K562 (cell line): ENCODE measurements at regions not wholly inside any gene's neighbourhood (a gene's known extent, or its start where the extent isn't known, plus 50 kb on each side); places are given as distances from the start of the nearest gene placed in this dataset.

ENCODE experiments used
- ATAC-seq: fragments of 200-7000 bp; cut with Tn5 transposase; 3 replicates; pipeline ENCODE4 v1.9.1; 2020; ENCODE audit warnings: moderate library complexity
- BruUV-seq: library from RNA; stranded (reverse); fragments of 400-500 nt; replicated peaks from 2 replicates; lab custom pipeline; 2021; lab: Mats Ljungman, UMichigan
- CTCF ChIA-PET: fragments of 300-600 bp; formaldehyde crosslinking; extraction: SDS; loops from one replicate; lab custom pipeline; 2021; ENCODE audit warnings: low intra/inter-chr PET ratio; lab: Yijun Ruan, JAX
- POLR2A ChIA-PET: fragments of 300-600, 350-650 bp; sonication (Branson Sonifier 250); formaldehyde crosslinking; extraction: SDS; loops from one replicate; lab custom pipeline; 2021; ENCODE audit warnings: antibody characterized with exemption, inconsistent platforms; lab: Yijun Ruan, JAX
- DNase-seq, 4 experiments: peaks; one replicate each; pipeline versions ENCODE4 v3.0.0 to v3.0.0-alpha.2; 2011 to 2018; ENCODE audit warnings: low spot score in 3 of 4, mixed read lengths in 3 of 4; ENCODE audit errors: extremely low read depth in 1 of 4
- FAIRE-seq: peaks from 2 replicates; lab custom pipeline; 2011; peaks lifted over from hg19 to GRCh38; lab: Jason Lieb, UNC
- H2AFZ ChIP-seq: 2 replicates; pipeline ENCODE4 v1.6.0; 2011; ENCODE audit warnings: low read depth, low read length, control low read depth, inconsistent platforms
- H3K27ac ChIP-seq: fragments of 200-600 bp; 3 replicates; pipeline ENCODE4 v1.8.0; 2011; ENCODE audit warnings: low read depth, mild to moderate bottlenecking, control low read depth, inconsistent platforms, low read length, moderate library complexity, mixed read lengths; ENCODE audit errors: extremely low read depth
- H3K27me3 ChIP-seq, 2 experiments: fragments of 300-600 bp in 1 of 2; 2 replicates in 1 of 2; 3 replicates in 1 of 2; pipeline versions ENCODE4 v1.6.0 to v1.8.0; 2011; ENCODE audit warnings: inconsistent platforms in 2 of 2, low read length in 2 of 2, mild to moderate bottlenecking in 1 of 2, mixed read lengths in 1 of 2, moderate library complexity in 1 of 2; ENCODE audit not compliant: control insufficient read depth in 2 of 2, insufficient read depth in 2 of 2
- H3K36me3 ChIP-seq: fragments of 300-600 bp; 3 replicates; pipeline ENCODE4 v1.8.0; 2011; ENCODE audit warnings: mild to moderate bottlenecking, low read length, inconsistent platforms; ENCODE audit not compliant: control insufficient read depth, insufficient read depth
- H3K4me1 ChIP-seq, 2 experiments: fragments of 200-600 bp in 1 of 2; replicated peaks in 1 of 2; 2 replicates in 1 of 2; 3 replicates in 1 of 2; pipeline versions ENCODE4 v1.5.1 to v1.8.0; 2011; ENCODE audit warnings: inconsistent platforms in 2 of 2, low read length in 2 of 2, mild to moderate bottlenecking in 1 of 2, mixed read lengths in 1 of 2, moderate library complexity in 1 of 2; ENCODE audit not compliant: control insufficient read depth in 2 of 2, insufficient read depth in 2 of 2
- H3K4me2 ChIP-seq: 2 replicates; pipeline ENCODE4 v1.6.1; 2011; ENCODE audit warnings: low read length, control low read depth, inconsistent platforms, mixed read lengths; ENCODE audit not compliant: insufficient read depth
- H3K4me3 ChIP-seq: fragments of 200-600 bp; sonication (generic), shearing (Covaris generic); 2 replicates; pipeline ENCODE4 v1.5.1; 2016; ENCODE audit warnings: control low read depth, inconsistent platforms
- H3K79me2 ChIP-seq: fragments of 200-600 bp; 3 replicates; pipeline ENCODE4 v1.8.0; 2011; ENCODE audit warnings: low read length, inconsistent platforms; ENCODE audit not compliant: control insufficient read depth, insufficient read depth
- H3K9ac ChIP-seq, 2 experiments: 2 replicates each; pipeline versions ENCODE4 v1.6.0 to v1.6.1; 2011; ENCODE audit warnings: low read depth in 2 of 2, low read length in 2 of 2, control low read depth in 1 of 2, inconsistent platforms in 1 of 2, mild to moderate bottlenecking in 1 of 2, mixed read lengths in 1 of 2; ENCODE audit not compliant: insufficient read depth in 1 of 2
- H3K9me1 ChIP-seq: one replicate; pipeline ENCODE4 v1.6.0; 2011; ENCODE audit warnings: inconsistent platforms, mild to moderate bottlenecking, low read length, moderate library complexity; ENCODE audit not compliant: control insufficient read depth, insufficient read depth
- H3K9me3 ChIP-seq: replicated peaks from 2 replicates; pipeline ENCODE4 v1.5.1; 2011; ENCODE audit warnings: low read depth, low read length, inconsistent platforms; ENCODE audit not compliant: control insufficient read depth, insufficient read depth
- H4K20me1 ChIP-seq: replicated peaks from 2 replicates; pipeline ENCODE4 v1.6.1; 2011; ENCODE audit warnings: low read length, inconsistent platforms, mixed read lengths; ENCODE audit not compliant: control insufficient read depth, insufficient read depth
- E2F1 ChIP-seq: sonication (generic); formaldehyde crosslinking; IDR thresholded peaks from 2 replicates; pipeline ENCODE4 v1.8.1; 2023; ENCODE audit warnings: mild to moderate bottlenecking, missing genetic modification reagents, moderate library complexity
- ELK1 ChIP-seq: sonication (generic); formaldehyde crosslinking; IDR thresholded peaks from 2 replicates; pipeline ENCODE4 v1.8.1; 2022; ENCODE audit warnings: missing genetic modification reagents
- HOMEZ ChIP-seq: fragments of 250-450 bp; sonication (Bioruptor Pico); IDR thresholded peaks from 2 replicates; pipeline ENCODE4 v1.4.0; 2020; ENCODE audit warnings: mild to moderate bottlenecking, moderate library complexity
- KDM2B ChIP-seq: fragments of 250-450 bp; sonication (Bioruptor Pico); IDR thresholded peaks from 2 replicates; pipeline ENCODE4 v1.8.0; 2021; ENCODE audit warnings: mild to moderate bottlenecking, moderate library complexity
- MAZ ChIP-seq, 2 experiments: fragments of 450-650 bp in 1 of 2; sonication (generic) in 1 of 2; formaldehyde crosslinking; IDR thresholded peaks in 1 of 2; conservative IDR thresholded peaks in 1 of 2; 2 replicates each; pipeline versions ENCODE4 v1.4.0 to v1.5.0; 2020; ENCODE audit warnings: mild to moderate bottlenecking in 1 of 2, missing genetic modification reagents in 1 of 2
- SP1 ChIP-seq: sonication (generic); formaldehyde crosslinking; IDR thresholded peaks from 2 replicates; pipeline ENCODE4 v1.8.1; 2022; ENCODE audit warnings: mild to moderate bottlenecking, missing genetic modification reagents
- SUPT5H ChIP-seq: fragments of 450-650 bp; IDR thresholded peaks from 2 replicates; pipeline ENCODE4 v1.6.1; 2016
- ZHX1 ChIP-seq: fragments of 150-350 bp; conservative IDR thresholded peaks from 2 replicates; pipeline ENCODE4 v1.6.1; 2014; ENCODE audit warnings: low read length
- ZKSCAN8 ChIP-seq: fragments of 200-800 bp; sonication (Bioruptor generic); IDR thresholded peaks from 2 replicates; pipeline ENCODE4 v1.6.1; 2016; ENCODE audit warnings: missing genetic modification characterization, missing compliant biosample characterization
- ZNF143 ChIP-seq: sonication (generic); formaldehyde crosslinking; IDR thresholded peaks from 2 replicates; pipeline ENCODE4 v1.9.0; 2022; ENCODE audit warnings: mild to moderate bottlenecking, missing genetic modification reagents
- ZNF232 ChIP-seq: sonication (generic); formaldehyde crosslinking; IDR thresholded peaks from 2 replicates; pipeline ENCODE4 v1.8.0; 2022; ENCODE audit warnings: mild to moderate bottlenecking, missing genetic modification reagents
- ZNF639 ChIP-seq, 2 experiments: fragments of 200-800 bp in 1 of 2; sonication (Bioruptor generic) in 1 of 2; sonication (generic) in 1 of 2; formaldehyde crosslinking in 1 of 2; IDR thresholded peaks in 1 of 2; conservative IDR thresholded peaks in 1 of 2; 2 replicates each; pipeline versions ENCODE4 v1.5.0 to v1.6.1; 2016 to 2020; ENCODE audit warnings: missing compliant biosample characterization in 1 of 2, missing genetic modification characterization in 1 of 2, missing genetic modification reagents in 1 of 2
- WGBS: fragments of 100-300 bp; shearing (Covaris generic); methylation state at CpG from one replicate; pipeline ENCODE4 v1.1.6; 2016; ENCODE audit warnings: low coverage, mixed read lengths; ENCODE audit not compliant: insufficient coverage; ENCODE audit errors: missing lambda C conversion rate; 5-methylcytosine and 5-hydroxymethylcytosine counted together
- in situ Hi-C: fragments of 300-500 bp; cut with MboI; formaldehyde crosslinking; loops from 4 replicates; pipeline ENCODE4 v1.15.0; 2018; ENCODE audit warnings: inconsistent platforms, mixed read lengths
- intact Hi-C: fragments of 100-400 bp; cut with micrococcal nuclease; formaldehyde crosslinking; loops from 2 replicates; pipeline ENCODE4 v1.14.2; 2022

GRCh38 chr2:150729495-150729955 lies 242.1 kb upstream of the RND3 start:
- H4K20me1 ChIP-seq, result no peaks in the 10 kb centered on the region
- WGBS, result 3% methylated on average over 4 of the region's 4 CpGs
- intact Hi-C loops (no loop called here), in situ Hi-C loops (no loop called here)
- POLR2A ChIA-PET, result no interaction called here
- CTCF ChIA-PET, result no interaction called here
- no peaks in the 10 kb centered on the region for H3K36me3 ChIP-seq
- ATAC-seq (no peak), FAIRE-seq (no peak), DNase-seq (no peak)
- no peak overlapping the region for H3K4me2 ChIP-seq
- no peak overlapping the region for H2AFZ ChIP-seq
- H3K9me3 ChIP-seq, result peaks cover 3% of the 10 kb centered on the region; the same call in 1 of the 2 replicates
- H3K9ac ChIP-seq, result no peak overlapping the region
- no peaks in the 10 kb centered on the region for H3K27me3 ChIP-seq
- H3K4me3 ChIP-seq, result no peak overlapping the region
- TF ChIP-seq E2F1 (CRISPR knock-in tag), result no peak
- no peak for TF ChIP-seq ZNF639 (CRISPR knock-in tag; conservative IDR thresholded peaks at IDR 0.05 in 1 of 2, IDR thresholded peaks at IDR 0.05 in 1 of 2)
- TF ChIP-seq HOMEZ (CRISPR knock-in tag), result no peak
- TF ChIP-seq KDM2B (CRISPR knock-in tag), result no peak
- TF ChIP-seq ELK1, result no peak
- TF ChIP-seq ZHX1, result no peak
- no peak for TF ChIP-seq SP1
- TF ChIP-seq SUPT5H, result no peak
- TF ChIP-seq ZNF232 (CRISPR knock-in tag), result no peak
- TF ChIP-seq ZNF143 (CRISPR knock-in tag), result no peak
- no peak for TF ChIP-seq ZKSCAN8 (CRISPR knock-in tag)
- TF ChIP-seq MAZ (CRISPR knock-in tag; conservative IDR thresholded peaks at IDR 0.05 in 1 of 2, IDR thresholded peaks at IDR 0.05 in 1 of 2), result no peak
- no peak overlapping the region for H3K27ac ChIP-seq
- no TSS peak for BruUV-seq
- H3K9me1 ChIP-seq, result no peaks in the 10 kb centered on the region
- H3K79me2 ChIP-seq, result no peaks in the 10 kb centered on the region
- no peaks in the 10 kb centered on the region for H3K4me1 ChIP-seq
